ENCODE measurements at regions not wholly inside any gene's neighbourhood (a gene's known extent, or its start where the extent isn't known, plus 50 kb on each side); places are given as distances from the start of the nearest gene placed in this dataset.

- Mint-ChIP-seq H3K9me3 (no peaks in the 10 kb centered on the region), H3K4me3 (peak overlapping the region; percentile 91), H3K27ac (peak overlapping the region; percentile 98), H3K36me3 (ENCODE audit: low read depth) (no peaks in the 10 kb centered on the region), H3K27me3 (no peaks in the 10 kb centered on the region), H3K4me1 (peaks cover 37% of the 10 kb centered on the region)
- ATAC-seq (ENCODE audit: low read depth), result peak; percentile 0
- CTCF ChIA-PET, result interaction anchor here (0.7 to 4.7 kb wide), 13 partner anchors 7 to 114 kb away, joined by 3 to 63 read pairs (median 10); partner anchors contain the start of gene CHD2
- intact Hi-C loops (cut with micrococcal nuclease), result loop anchor here (1.0 kb wide), 8 partner anchors 10 to 108 kb away; partner anchors contain the start of gene CHD2
- TF ChIP-seq CTCF (IDR thresholded peaks at IDR 0.05), result no peak
- DNase-seq, result no peak
- POLR2A ChIA-PET, result interaction anchor here (0.8 to 7.3 kb wide), 18 partner anchors 8 to 118 kb away, joined by 3 to 599 read pairs (median 27); partner anchors contain the start of gene CHD2
These were observed 90.2 kb upstream of the CHD2 start for GRCh38 chr15:92809880-92810361.

DNA sequence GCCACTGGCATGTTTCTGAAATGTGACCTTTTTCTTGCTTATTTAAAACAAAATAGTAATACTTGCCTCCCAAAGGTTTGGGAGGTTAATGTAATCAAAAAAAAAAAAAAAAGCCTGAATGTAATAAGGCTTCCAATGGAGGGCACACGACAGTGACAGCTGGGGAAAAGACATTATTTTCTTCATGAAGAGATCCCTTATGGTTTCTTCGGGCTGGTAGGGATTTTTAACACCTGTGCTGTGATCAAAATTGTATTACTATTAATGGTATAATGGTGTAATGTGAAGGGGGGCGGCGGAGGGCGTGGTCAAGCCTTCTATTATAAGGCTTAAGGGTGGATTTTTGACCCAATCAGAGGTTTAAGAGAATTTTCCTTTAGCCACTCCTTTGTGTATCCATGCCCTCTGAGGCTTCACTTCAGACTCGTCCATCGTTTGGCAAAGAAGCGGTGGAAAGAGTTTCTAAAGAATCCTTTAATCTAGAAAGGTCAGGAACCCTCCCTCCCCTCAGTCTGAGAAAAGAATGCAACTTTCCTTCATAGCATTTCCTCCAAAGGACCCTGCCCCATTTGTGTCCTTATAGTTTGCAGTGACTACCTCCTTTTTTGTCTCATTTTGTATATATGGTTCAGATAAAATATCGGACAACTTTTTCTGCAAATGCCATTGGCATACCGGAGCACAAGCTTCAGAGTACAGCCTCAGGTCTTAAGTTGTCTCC, 89.5 kb upstream of the CHD2 start:
- no peak for TF ChIP-seq CTCF (IDR thresholded peaks at IDR 0.05)
- intact Hi-C loops (cut with micrococcal nuclease), result no loop called here
- Mint-ChIP-seq H3K4me3 (peak overlapping the region; percentile 91), H3K9me3 (no peaks in the 10 kb centered on the region), H3K27ac (peak overlapping the region; percentile 98), H3K27me3 (no peaks in the 10 kb centered on the region), H3K36me3 (ENCODE audit: low read depth) (no peaks in the 10 kb centered on the region), H3K4me1 (peaks cover 37% of the 10 kb centered on the region)
- no peak for DNase-seq
- POLR2A ChIA-PET, result interaction anchor here (0.8 to 7.3 kb wide), 13 partner anchors 9 to 111 kb away, joined by 6 to 599 read pairs (median 76); partner anchors contain the start of gene CHD2
- CTCF ChIA-PET, result interaction anchor here (0.7 to 4.7 kb wide), 7 partner anchors 17 to 106 kb away, joined by 3 to 63 read pairs (median 33); partner anchors contain the start of gene CHD2
- no peak for ATAC-seq (ENCODE audit: low read depth)

- Mint-ChIP-seq H3K4me3 (no peak overlapping the region), H3K9me3 (no peaks in the 10 kb centered on the region), H3K4me1 (peaks cover 37% of the 10 kb centered on the region), H3K36me3 (ENCODE audit: low read depth) (no peaks in the 10 kb centered on the region), H3K27ac (peak overlapping the region; percentile 98), H3K27me3 (no peaks in the 10 kb centered on the region)
- ChIA-PET POLR2A (interaction anchor here (1.2 to 7.3 kb wide), 10 partner anchors 9 to 110 kb away, joined by 4 to 599 read pairs (median 102); partner anchors contain the start of gene CHD2), CTCF (interaction anchor here (4.7 kb wide), 1 partner anchor 20 kb away, joined by 33 read pairs; no protein-coding TSS in a partner anchor)
- no peak for TF ChIP-seq CTCF (IDR thresholded peaks at IDR 0.05)
- DNase-seq (no peak), ATAC-seq (ENCODE audit: low read depth) (no peak)
- intact Hi-C loops (cut with micrococcal nuclease), result no loop called here
These were observed 88.8 kb upstream of the CHD2 start for GRCh38 chr15:92811148-92811913.

DNA sequence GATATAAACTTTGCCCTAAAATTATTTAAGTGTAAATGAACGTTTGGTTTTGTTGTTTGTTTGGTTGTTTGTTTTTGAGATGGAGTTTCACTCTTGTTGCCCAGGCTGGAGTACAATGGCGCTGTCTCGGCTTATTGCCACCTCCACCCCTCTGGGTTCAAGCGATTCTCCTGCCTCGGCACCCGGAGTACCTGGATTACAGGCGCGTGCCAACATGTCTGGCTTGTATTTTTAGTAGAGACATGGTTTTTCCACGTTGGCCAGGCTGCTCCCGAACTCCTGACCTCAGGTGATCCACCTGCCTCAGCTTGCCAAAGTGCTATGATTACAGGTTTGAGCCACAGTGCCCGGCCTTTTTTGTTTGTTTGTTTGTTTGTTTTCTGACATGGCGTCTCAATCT, 87.9 kb upstream of the CHD2 start:
- ChIA-PET CTCF (interaction anchor here (4.7 kb wide), 1 partner anchor 19 kb away, joined by 33 read pairs; no protein-coding TSS in a partner anchor), POLR2A (interaction anchor here (1.2 to 7.3 kb wide), 7 partner anchors 8 to 92 kb away, joined by 4 to 599 read pairs (median 96); partner anchors contain the start of gene CHD2)
- intact Hi-C loops (cut with micrococcal nuclease), result no loop called here
- Mint-ChIP-seq H3K4me3 (no peak overlapping the region), H3K27ac (no peak overlapping the region), H3K4me1 (peaks cover 37% of the 10 kb centered on the region), H3K27me3 (no peaks in the 10 kb centered on the region), H3K9me3 (no peaks in the 10 kb centered on the region), H3K36me3 (ENCODE audit: low read depth) (no peaks in the 10 kb centered on the region)
- no peak for DNase-seq
- TF ChIP-seq CTCF (IDR thresholded peaks at IDR 0.05), result no peak
- no peak for ATAC-seq (ENCODE audit: low read depth)
